ENCODE measurements at regions not wholly inside any gene's neighbourhood (a gene's known extent, or its start where the extent isn't known, plus 50 kb on each side); places are given as distances from the start of the nearest gene placed in this dataset.

DNA sequence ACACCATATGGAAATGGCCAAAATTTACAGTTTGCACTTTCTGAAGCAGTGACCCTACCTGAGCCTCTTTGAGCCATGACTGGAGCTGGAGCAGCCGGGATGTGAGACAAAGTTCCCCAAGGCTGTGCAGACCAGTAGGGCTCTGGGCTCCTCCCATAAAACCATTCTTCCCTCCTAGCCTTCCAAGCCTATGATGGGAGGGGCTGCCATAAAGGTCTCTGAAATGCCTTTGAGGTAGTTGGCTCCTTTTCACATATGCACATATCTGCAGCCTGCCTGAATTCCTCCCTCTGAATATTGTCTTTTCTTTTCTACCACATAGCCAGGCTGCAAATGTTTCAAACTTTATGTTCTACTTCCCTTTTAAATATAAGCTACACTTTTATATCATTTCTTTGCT is 516.6 kb upstream of the POM121L12 start:
- H3K9me3 ChIP-seq (ENCODE audit: control insufficient read depth in 1 of 2, low read length in 2 of 2) = peaks cover 0 to 12% of the 10 kb centered on the region in 2 donors
- H3K27ac ChIP-seq (ENCODE audit: low read length) = no peak overlapping the region
- no peaks in the 10 kb centered on the region for H3K4me1 ChIP-seq (ENCODE audit: control insufficient read depth in 1 of 2, insufficient read depth in 2 of 2, low read length in 2 of 2)
- H3K36me3 ChIP-seq (ENCODE audit: control insufficient read depth in 1 of 2, insufficient read depth in 2 of 2, low read length in 2 of 2) = no peaks in the 10 kb centered on the region
- no peaks in the 10 kb centered on the region for H3K27me3 ChIP-seq (ENCODE audit: low read depth, low read length)
- no peak overlapping the region for H3K4me3 ChIP-seq (ENCODE audit: low read depth in 1 of 2, low read length in 2 of 2)

DNA sequence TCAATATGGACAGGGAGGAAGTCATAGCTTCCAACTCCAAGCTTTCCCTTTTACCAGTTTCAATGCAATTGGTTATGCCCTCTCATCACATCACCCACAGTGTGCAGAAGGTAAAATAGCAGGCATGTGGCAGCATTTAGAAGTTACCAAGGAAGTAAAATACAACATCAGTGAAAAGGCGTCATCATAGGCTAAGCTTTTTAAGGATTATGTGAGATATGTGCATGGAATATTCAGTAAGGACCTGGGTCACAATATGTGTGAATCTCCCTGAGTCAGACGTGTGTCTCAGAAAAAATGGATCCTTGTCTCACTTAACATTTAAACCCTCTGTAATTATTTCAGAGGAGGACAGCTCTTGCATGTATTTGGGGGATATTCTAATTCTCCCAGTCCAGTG is 522.8 kb upstream of the POM121L12 start:
- peaks cover 0 to 5% of the 10 kb centered on the region in 2 donors for H3K9me3 ChIP-seq (ENCODE audit: control insufficient read depth in 1 of 2, low read length in 2 of 2)
- H3K27me3 ChIP-seq (ENCODE audit: low read depth, low read length) = no peaks in the 10 kb centered on the region
- H3K36me3 ChIP-seq (ENCODE audit: control insufficient read depth in 1 of 2, insufficient read depth in 2 of 2, low read length in 2 of 2) = no peaks in the 10 kb centered on the region
- H3K4me1 ChIP-seq (ENCODE audit: control insufficient read depth in 1 of 2, insufficient read depth in 2 of 2, low read length in 2 of 2) = no peaks in the 10 kb centered on the region
- no peak overlapping the region for H3K27ac ChIP-seq (ENCODE audit: low read length)
- no peak overlapping the region for H3K4me3 ChIP-seq (ENCODE audit: low read depth in 1 of 2, low read length in 2 of 2)

GRCh38 chr7:52507546-52508255 is 527.7 kb upstream of the POM121L12 start:
- Histone ChIP-seq H3K27me3 (ENCODE audit: low read depth, low read length) (no peaks in the 10 kb centered on the region), H3K4me1 (ENCODE audit: control insufficient read depth in 1 of 2, insufficient read depth in 2 of 2, low read length in 2 of 2) (no peaks in the 10 kb centered on the region), H3K27ac (ENCODE audit: low read length) (no peak overlapping the region)

DNA sequence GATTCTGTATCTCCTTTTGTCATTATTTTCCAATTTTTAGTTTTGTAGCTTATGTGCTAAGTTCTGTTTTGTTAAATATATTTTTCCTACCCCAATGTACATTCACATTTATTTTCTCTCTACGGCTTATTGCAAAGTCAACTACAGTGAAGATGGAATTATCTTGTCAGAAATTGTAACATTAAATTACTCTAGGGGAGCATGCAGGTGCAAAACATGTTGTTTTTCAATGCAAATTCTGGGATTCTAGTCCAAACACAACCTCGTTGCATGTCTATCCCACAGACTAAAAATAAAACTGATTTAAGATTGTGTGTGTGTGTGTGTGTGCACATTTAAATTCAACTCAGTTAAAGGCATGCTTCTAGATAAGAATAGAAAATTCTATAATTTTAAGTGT is 529.1 kb upstream of the POM121L12 start:
- Histone ChIP-seq H3K36me3 (ENCODE audit: control insufficient read depth in 1 of 2, insufficient read depth in 2 of 2, low read length in 2 of 2) (no peaks in the 10 kb centered on the region), H3K27ac (ENCODE audit: low read length) (no peak overlapping the region), H3K4me3 (ENCODE audit: low read depth in 1 of 2, low read length in 2 of 2) (no peak overlapping the region), H3K27me3 (ENCODE audit: low read depth, low read length) (no peaks in the 10 kb centered on the region), H3K9me3 (ENCODE audit: control insufficient read depth in 1 of 2, low read length in 2 of 2) (no peaks in the 10 kb centered on the region), H3K4me1 (ENCODE audit: control insufficient read depth in 1 of 2, insufficient read depth in 2 of 2, low read length in 2 of 2) (no peaks in the 10 kb centered on the region)

More at GRCh38 chr7:52507546-52508255, 527.7 kb upstream of the POM121L12 start:
- no peaks in the 10 kb centered on the region for H3K9me3 ChIP-seq (ENCODE audit: control insufficient read depth in 1 of 2, low read length in 2 of 2)
- H3K4me3 ChIP-seq (ENCODE audit: low read depth in 1 of 2, low read length in 2 of 2) = no peak overlapping the region
- H3K36me3 ChIP-seq (ENCODE audit: control insufficient read depth in 1 of 2, insufficient read depth in 2 of 2, low read length in 2 of 2) = no peaks in the 10 kb centered on the region

DNA sequence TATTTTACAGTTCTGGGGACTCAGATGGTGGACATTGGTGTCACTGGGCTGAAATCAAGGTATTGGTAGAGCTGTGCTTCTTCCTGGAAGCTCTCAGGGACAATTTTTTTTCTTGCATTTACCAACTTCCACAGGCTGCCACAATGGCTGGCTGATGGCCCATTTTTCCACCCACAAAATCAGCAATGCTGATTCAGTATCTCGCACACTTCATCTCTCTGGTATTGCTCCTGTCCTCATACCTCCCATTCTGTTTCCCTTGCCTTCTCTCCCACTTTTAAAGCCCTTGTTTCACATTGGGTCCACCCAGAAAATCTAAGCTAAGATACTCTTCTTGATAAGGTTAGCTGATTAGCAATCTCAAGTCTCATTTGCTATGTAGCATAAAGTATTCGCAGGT is 530.9 kb upstream of the POM121L12 start:
- Histone ChIP-seq H3K27me3 (ENCODE audit: low read depth, low read length) (no peaks in the 10 kb centered on the region), H3K9me3 (ENCODE audit: control insufficient read depth in 1 of 2, low read length in 2 of 2) (no peaks in the 10 kb centered on the region), H3K4me1 (ENCODE audit: control insufficient read depth in 1 of 2, insufficient read depth in 2 of 2, low read length in 2 of 2) (no peaks in the 10 kb centered on the region), H3K27ac (ENCODE audit: low read length) (no peak overlapping the region), H3K4me3 (ENCODE audit: low read depth in 1 of 2, low read length in 2 of 2) (no peak overlapping the region), H3K36me3 (ENCODE audit: control insufficient read depth in 1 of 2, insufficient read depth in 2 of 2, low read length in 2 of 2) (no peaks in the 10 kb centered on the region)

GRCh38 chr7:52502281-52502680 is 533.2 kb upstream of the POM121L12 start:
- H3K27me3 ChIP-seq (ENCODE audit: low read depth, low read length) = no peaks in the 10 kb centered on the region
- H3K9me3 ChIP-seq (ENCODE audit: control insufficient read depth in 1 of 2, low read length in 2 of 2) = no peaks in the 10 kb centered on the region
- no peaks in the 10 kb centered on the region for H3K36me3 ChIP-seq (ENCODE audit: control insufficient read depth in 1 of 2, insufficient read depth in 2 of 2, low read length in 2 of 2)
- no peak overlapping the region for H3K27ac ChIP-seq (ENCODE audit: low read length)
- H3K4me1 ChIP-seq (ENCODE audit: control insufficient read depth in 1 of 2, insufficient read depth in 2 of 2, low read length in 2 of 2) = no peaks in the 10 kb centered on the region
- H3K4me3 ChIP-seq (ENCODE audit: low read depth in 1 of 2, low read length in 2 of 2) = no peak overlapping the region

GRCh38 chr7:52501696-52502095 is 533.7 kb upstream of the POM121L12 start:
- Histone ChIP-seq H3K27ac (ENCODE audit: low read length) (no peak overlapping the region), H3K4me1 (ENCODE audit: control insufficient read depth in 1 of 2, insufficient read depth in 2 of 2, low read length in 2 of 2) (no peaks in the 10 kb centered on the region), H3K27me3 (ENCODE audit: low read depth, low read length) (no peaks in the 10 kb centered on the region), H3K36me3 (ENCODE audit: control insufficient read depth in 1 of 2, insufficient read depth in 2 of 2, low read length in 2 of 2) (no peaks in the 10 kb centered on the region), H3K4me3 (ENCODE audit: low read depth in 1 of 2, low read length in 2 of 2) (no peak overlapping the region), H3K9me3 (ENCODE audit: control insufficient read depth in 1 of 2, low read length in 2 of 2) (no peaks in the 10 kb centered on the region)

- Histone ChIP-seq H3K27me3 (ENCODE audit: low read depth, low read length) (no peaks in the 10 kb centered on the region), H3K9me3 (ENCODE audit: control insufficient read depth in 1 of 2, low read length in 2 of 2) (no peaks in the 10 kb centered on the region), H3K4me1 (ENCODE audit: control insufficient read depth in 1 of 2, insufficient read depth in 2 of 2, low read length in 2 of 2) (no peaks in the 10 kb centered on the region), H3K27ac (ENCODE audit: low read length) (no peak overlapping the region), H3K36me3 (ENCODE audit: control insufficient read depth in 1 of 2, insufficient read depth in 2 of 2, low read length in 2 of 2) (no peaks in the 10 kb centered on the region), H3K4me3 (ENCODE audit: low read depth in 1 of 2, low read length in 2 of 2) (no peak overlapping the region)
These were observed 534.6 kb upstream of the POM121L12 start for GRCh38 chr7:52500841-52501240.

DNA sequence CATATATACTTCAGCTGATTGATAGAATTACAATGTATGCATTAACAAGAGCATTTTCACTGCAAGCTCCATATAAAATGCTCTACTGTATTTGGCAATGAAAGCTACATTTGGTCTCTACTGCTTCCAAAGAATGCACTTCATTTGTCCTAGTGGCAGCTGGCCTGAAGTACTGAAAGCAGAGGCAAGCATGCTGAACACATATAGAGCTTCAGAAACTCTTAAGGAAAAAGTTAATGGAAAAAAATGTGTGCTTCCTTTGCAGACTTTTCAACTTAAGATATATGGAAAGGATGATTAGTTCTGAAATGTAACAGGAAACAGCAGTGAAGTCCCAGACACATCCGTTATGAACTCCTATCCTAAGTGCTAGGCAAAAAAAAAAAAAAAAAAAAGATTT is 537.1 kb upstream of the POM121L12 start:
- no peaks in the 10 kb centered on the region for H3K9me3 ChIP-seq (ENCODE audit: control insufficient read depth in 1 of 2, low read length in 2 of 2)
- no peaks in the 10 kb centered on the region for H3K4me1 ChIP-seq (ENCODE audit: control insufficient read depth in 1 of 2, insufficient read depth in 2 of 2, low read length in 2 of 2)
- no peaks in the 10 kb centered on the region for H3K27me3 ChIP-seq (ENCODE audit: low read depth, low read length)
- no peak overlapping the region for H3K4me3 ChIP-seq (ENCODE audit: low read depth in 1 of 2, low read length in 2 of 2)
- no peak overlapping the region for H3K27ac ChIP-seq (ENCODE audit: low read length)
- no peaks in the 10 kb centered on the region for H3K36me3 ChIP-seq (ENCODE audit: control insufficient read depth in 1 of 2, insufficient read depth in 2 of 2, low read length in 2 of 2)

- Histone ChIP-seq H3K9me3 (ENCODE audit: control insufficient read depth in 1 of 2, low read length in 2 of 2) (no peaks in the 10 kb centered on the region), H3K4me3 (ENCODE audit: low read depth in 1 of 2, low read length in 2 of 2) (no peak overlapping the region), H3K27ac (ENCODE audit: low read length) (no peak overlapping the region), H3K4me1 (ENCODE audit: control insufficient read depth in 1 of 2, insufficient read depth in 2 of 2, low read length in 2 of 2) (no peaks in the 10 kb centered on the region), H3K27me3 (ENCODE audit: low read depth, low read length) (no peaks in the 10 kb centered on the region), H3K36me3 (ENCODE audit: control insufficient read depth in 1 of 2, insufficient read depth in 2 of 2, low read length in 2 of 2) (no peaks in the 10 kb centered on the region)
These were observed 549.2 kb upstream of the POM121L12 start for GRCh38 chr7:52486267-52486666.

- no peaks in the 10 kb centered on the region for H3K27me3 ChIP-seq (ENCODE audit: low read depth, low read length)
- no peaks in the 10 kb centered on the region for H3K36me3 ChIP-seq (ENCODE audit: control insufficient read depth in 1 of 2, insufficient read depth in 2 of 2, low read length in 2 of 2)
- H3K4me3 ChIP-seq (ENCODE audit: low read depth in 1 of 2, low read length in 2 of 2) = no peak overlapping the region
- no peaks in the 10 kb centered on the region for H3K9me3 ChIP-seq (ENCODE audit: control insufficient read depth in 1 of 2, low read length in 2 of 2)
- H3K27ac ChIP-seq (ENCODE audit: low read length) = no peak overlapping the region
- no peaks in the 10 kb centered on the region for H3K4me1 ChIP-seq (ENCODE audit: control insufficient read depth in 1 of 2, insufficient read depth in 2 of 2, low read length in 2 of 2)
These were observed 553.4 kb upstream of the POM121L12 start for GRCh38 chr7:52482076-52482475.

DNA sequence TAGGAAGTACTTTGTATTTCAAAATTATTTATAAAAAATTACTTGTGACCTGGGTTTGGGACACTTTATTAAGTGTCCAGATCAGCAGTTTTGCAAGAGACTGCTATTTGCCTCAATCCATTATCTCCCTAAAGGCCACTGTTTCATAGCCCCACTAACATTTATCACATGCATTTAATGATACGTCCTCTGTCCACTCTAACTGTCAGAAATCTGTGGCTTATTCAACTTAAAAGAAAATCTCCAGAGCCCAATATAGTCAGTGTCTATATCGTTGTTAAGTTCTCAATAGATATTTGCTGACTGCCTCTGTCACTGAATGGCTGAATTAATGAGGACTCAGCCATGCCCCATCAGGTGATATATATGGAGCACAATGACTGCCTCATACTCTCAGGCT is 553.9 kb upstream of the POM121L12 start:
- H3K9me3 ChIP-seq (ENCODE audit: control insufficient read depth in 1 of 2, low read length in 2 of 2) = no peaks in the 10 kb centered on the region
- H3K36me3 ChIP-seq (ENCODE audit: control insufficient read depth in 1 of 2, insufficient read depth in 2 of 2, low read length in 2 of 2) = no peaks in the 10 kb centered on the region

More for the DNA sequence above, 553.9 kb upstream of the POM121L12 start:
- H3K27ac ChIP-seq (ENCODE audit: low read length) = no peak overlapping the region
- no peak overlapping the region for H3K4me3 ChIP-seq (ENCODE audit: low read depth in 1 of 2, low read length in 2 of 2)
- no peaks in the 10 kb centered on the region for H3K4me1 ChIP-seq (ENCODE audit: control insufficient read depth in 1 of 2, insufficient read depth in 2 of 2, low read length in 2 of 2)
- H3K27me3 ChIP-seq (ENCODE audit: low read depth, low read length) = no peaks in the 10 kb centered on the region

Data from muscle layer of duodenum (tissue), 2 donors.